Neuronal stem cell (in vitro differentiated cells): ENCODE measurements at regions not wholly inside any gene's neighbourhood (a gene's known extent, or its start where the extent isn't known, plus 50 kb on each side); places are given as distances from the start of the nearest gene placed in this dataset.

Source experiments
- DNase-seq: peaks from one replicate; pipeline ENCODE4 v3.0.0-alpha.2; 2013; ENCODE audit warnings: low spot score
- H2AFZ ChIP-seq: one replicate; pipeline ENCODE4 v1.6.1; 2013; ENCODE audit warnings: mild to moderate bottlenecking, low read length, inconsistent platforms
- H2AK5ac ChIP-seq: 2 replicates; pipeline ENCODE4 v1.6.1; 2013; ENCODE audit warnings: low read depth, mild to moderate bottlenecking, inconsistent platforms, low read length, moderate library complexity, mixed read lengths
- H2BK120ac ChIP-seq: 2 replicates; pipeline ENCODE4 v1.6.1; 2013; ENCODE audit warnings: low read depth, mild to moderate bottlenecking, inconsistent platforms, low read length, moderate library complexity, mixed read lengths
- H2BK12ac ChIP-seq: one replicate; pipeline ENCODE4 v1.6.1; 2013; ENCODE audit warnings: low read length, inconsistent platforms
- H2BK15ac ChIP-seq: 2 replicates; pipeline ENCODE4 v1.6.1; 2013; ENCODE audit warnings: mild to moderate bottlenecking, low read length, inconsistent platforms, mixed read lengths
- H2BK5ac ChIP-seq: one replicate; pipeline ENCODE4 v1.6.1; 2013; ENCODE audit warnings: inconsistent platforms, mild to moderate bottlenecking, low read length, moderate library complexity
- H3K14ac ChIP-seq: one replicate; pipeline ENCODE4 v1.6.1; 2013; ENCODE audit warnings: low read length, inconsistent platforms
- H3K18ac ChIP-seq: 2 replicates; pipeline ENCODE4 v1.6.1; 2013; ENCODE audit warnings: low read length, inconsistent platforms
- H3K23ac ChIP-seq: 2 replicates; pipeline ENCODE4 v1.6.1; 2013; ENCODE audit warnings: low read depth, mild to moderate bottlenecking, mixed read lengths, low read length, inconsistent platforms; ENCODE audit not compliant: poor library complexity
- H3K27ac ChIP-seq: replicated peaks from 3 replicates; pipeline ENCODE4 v1.5.1; 2013; ENCODE audit warnings: low read length, inconsistent platforms
- H3K27me3 ChIP-seq, 3 experiments: 2 replicates each; pipeline ENCODE4 v1.6.1; 2013; ENCODE audit warnings: low read length in 3 of 3, mild to moderate bottlenecking in 2 of 3, inconsistent platforms in 1 of 3, low read depth in 1 of 3, mixed read lengths in 1 of 3, moderate library complexity in 1 of 3; ENCODE audit not compliant: control insufficient read depth in 3 of 3, insufficient read depth in 3 of 3
- H3K36me3 ChIP-seq, 2 donors: replicated peaks in 1 of 2; 2 replicates each; pipeline ENCODE4 v1.6.1; 2013; ENCODE audit warnings: low read length in 2 of 2; ENCODE audit not compliant: control insufficient read depth in 2 of 2, insufficient read depth in 2 of 2
- H3K4ac ChIP-seq: 2 replicates; pipeline ENCODE4 v1.6.1; 2013; ENCODE audit warnings: inconsistent platforms, mild to moderate bottlenecking, low read length, moderate library complexity
- H3K4me1 ChIP-seq, 2 donors: 1 replicate in 1 of 2; 2 replicates in 1 of 2; pipeline ENCODE4 v1.6.1; 2013; ENCODE audit warnings: low read length in 2 of 2, low read depth in 1 of 2; ENCODE audit not compliant: control insufficient read depth in 2 of 2, insufficient read depth in 1 of 2
- H3K4me2 ChIP-seq: one replicate; pipeline ENCODE4 v1.6.1; 2013; ENCODE audit warnings: mild to moderate bottlenecking, low read length, inconsistent platforms; ENCODE audit not compliant: insufficient read depth, poor library complexity, severe bottlenecking
- H3K4me3 ChIP-seq, 2 donors: 2 replicates each; pipeline ENCODE4 v1.5.1; 2013; ENCODE audit warnings: low read length in 2 of 2, mild to moderate bottlenecking in 2 of 2, inconsistent platforms in 1 of 2, moderate library complexity in 1 of 2
- H3K79me1 ChIP-seq: one replicate; pipeline ENCODE4 v1.6.1; 2013; ENCODE audit warnings: low read depth, mild to moderate bottlenecking, inconsistent platforms, low read length, moderate library complexity
- H3K9ac ChIP-seq: one replicate; pipeline ENCODE4 v1.6.1; 2013; ENCODE audit warnings: mild to moderate bottlenecking, low read depth, low read length, inconsistent platforms; ENCODE audit not compliant: poor library complexity
- H3K9me3 ChIP-seq, 2 donors: replicated peaks in 1 of 2; 2 replicates each; pipeline versions ENCODE3 to v1.6.1; 2013; ENCODE audit warnings: low read length in 2 of 2, mild to moderate bottlenecking in 2 of 2, inconsistent platforms in 1 of 2, low read depth in 1 of 2, mixed read lengths in 1 of 2, moderate library complexity in 1 of 2; ENCODE audit not compliant: control insufficient read depth in 2 of 2, insufficient read depth in 1 of 2
- H4K8ac ChIP-seq: one replicate; pipeline ENCODE4 v1.6.1; 2013; ENCODE audit warnings: low read depth, mild to moderate bottlenecking, inconsistent platforms, low read length, moderate library complexity
- H4K91ac ChIP-seq: one replicate; pipeline ENCODE4 v1.6.1; 2013; ENCODE audit warnings: low read length, low read depth, mild to moderate bottlenecking, inconsistent platforms; ENCODE audit not compliant: poor library complexity
- WGBS, 2 donors: extraction: QIAGEN DNeasy Blood & Tissue Kit; methylation state at CpG; one replicate each; pipeline ENCODE4 v1.1.7; 2013; ENCODE audit warnings: missing lambda C conversion rate in 2 of 2, mixed read lengths in 1 of 2; ENCODE audit not compliant: insufficient read length in 2 of 2, insufficient replicate concordance in 1 of 2; ENCODE audit errors: extremely low coverage in 2 of 2; 5-methylcytosine and 5-hydroxymethylcytosine counted together

DNA sequence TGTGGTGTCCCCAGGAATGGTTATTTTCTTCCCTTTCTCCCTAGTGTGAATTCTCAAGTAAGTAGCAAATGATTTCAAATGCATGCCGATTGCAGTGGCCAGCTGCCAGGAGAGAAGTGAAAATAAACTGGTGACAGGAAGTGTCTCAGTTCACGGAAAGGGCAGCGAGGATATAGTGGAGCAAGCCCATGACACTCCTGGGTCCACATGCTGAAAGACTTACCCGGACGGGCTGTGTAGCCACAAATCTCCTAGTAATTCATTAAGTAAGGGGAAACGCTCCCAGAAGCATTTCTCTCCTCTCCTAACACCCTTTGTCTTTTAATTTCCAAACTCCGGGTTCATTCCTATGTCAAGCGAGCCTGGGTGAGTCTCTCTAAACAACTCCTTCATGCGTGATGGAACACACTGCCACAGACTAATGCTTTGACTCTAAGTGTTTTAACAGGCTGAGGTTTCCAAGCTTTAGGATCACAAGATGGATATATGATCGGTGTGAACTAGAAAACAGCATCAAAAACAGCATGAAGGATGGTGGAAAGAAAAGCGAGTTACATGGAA is 125.6 kb downstream of the CYP26A1 start:
- H3K4me2 ChIP-seq, result no peak overlapping the region
- H3K4ac ChIP-seq, result no peak overlapping the region
- no peak overlapping the region for H2BK12ac ChIP-seq
- no peak overlapping the region for H3K14ac ChIP-seq
- no peaks in the 10 kb centered on the region for H3K79me1 ChIP-seq
- DNase-seq, result no peak
- no peak overlapping the region for H2BK5ac ChIP-seq
- H3K27ac ChIP-seq, result no peak overlapping the region
- WGBS, 2 donors, result no CpG with 5 or more reads among the region's 11 CpGs
- no peaks in the 10 kb centered on the region for H3K27me3 ChIP-seq
- H4K8ac ChIP-seq, result no peak overlapping the region
- H3K4me1 ChIP-seq, result peaks cover 2 to 4% of the 10 kb centered on the region in 2 donors
- peak overlapping the region; percentile 70 for H2AFZ ChIP-seq
- H3K18ac ChIP-seq, result no peak overlapping the region
- no peak overlapping the region for H3K9ac ChIP-seq
- no peaks in the 10 kb centered on the region for H3K36me3 ChIP-seq
- no peak overlapping the region for H2AK5ac ChIP-seq
- H3K9me3 ChIP-seq, result no peaks in the 10 kb centered on the region
- H2BK15ac ChIP-seq, result no peak overlapping the region
- no peak overlapping the region for H4K91ac ChIP-seq
- no peak overlapping the region for H3K23ac ChIP-seq
- H2BK120ac ChIP-seq, result no peak overlapping the region
- no peak overlapping the region for H3K4me3 ChIP-seq

DNA sequence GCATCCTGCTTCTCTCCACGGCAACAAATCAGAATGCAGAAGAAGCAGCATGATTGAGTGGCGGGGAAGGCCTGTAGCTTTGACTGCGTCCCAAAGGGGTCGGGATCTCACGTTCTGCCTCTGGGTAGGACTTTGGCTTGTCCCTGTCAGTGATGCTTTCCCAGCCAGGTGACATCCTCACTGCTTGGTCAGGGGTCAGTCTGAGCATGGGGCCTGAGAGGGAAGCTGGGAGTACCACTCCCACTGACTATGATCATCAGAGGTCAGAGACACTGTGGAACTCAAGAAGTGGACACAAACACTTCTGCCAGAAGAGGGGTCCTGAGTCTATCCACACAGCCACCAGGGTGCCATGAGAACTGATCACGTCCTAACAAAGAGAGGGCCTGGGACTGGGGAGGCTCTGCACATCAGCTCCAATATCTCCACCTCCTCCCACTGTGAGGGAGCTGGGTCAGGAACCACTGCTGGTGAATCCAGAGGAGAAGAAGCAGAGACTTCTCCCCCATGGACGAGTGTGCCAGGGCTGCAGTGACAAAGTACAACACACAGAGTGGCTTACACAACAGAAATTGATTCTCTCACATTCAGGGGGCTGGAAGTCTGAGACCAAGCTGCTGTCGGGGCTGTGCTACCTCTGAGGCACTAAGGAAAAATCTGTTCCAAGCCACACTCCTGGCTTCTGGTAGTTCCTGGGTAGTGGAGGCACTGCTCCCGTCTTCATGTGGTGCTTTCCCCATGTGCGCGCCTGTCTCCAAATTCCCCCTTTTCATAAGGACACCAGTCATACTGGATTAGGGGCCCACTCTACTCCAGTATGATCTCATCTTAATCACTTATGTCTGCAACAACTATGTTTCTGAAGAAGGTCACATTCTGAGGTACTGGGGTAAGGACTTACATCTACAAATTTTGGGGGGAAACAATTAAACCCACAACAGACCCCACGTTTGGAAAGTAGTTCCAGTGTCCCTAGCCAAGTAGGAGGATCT is 131.1 kb downstream of the CYP26A1 start:
- H2BK5ac ChIP-seq, result no peak overlapping the region
- H3K9me3 ChIP-seq, result no peaks in the 10 kb centered on the region
- H3K4me2 ChIP-seq, result no peak overlapping the region
- no peak overlapping the region for H3K4me3 ChIP-seq
- no peaks in the 10 kb centered on the region for H3K36me3 ChIP-seq
- H4K91ac ChIP-seq, result no peak overlapping the region
- H2AFZ ChIP-seq, result no peak overlapping the region
- no peak overlapping the region for H3K4ac ChIP-seq
- no peaks in the 10 kb centered on the region for H3K79me1 ChIP-seq
- no peak overlapping the region for H2BK15ac ChIP-seq
- H4K8ac ChIP-seq, result no peak overlapping the region
- H2BK12ac ChIP-seq, result no peak overlapping the region
- no peak overlapping the region for H3K23ac ChIP-seq
- H3K4me1 ChIP-seq, result no peaks in the 10 kb centered on the region
- H3K9ac ChIP-seq, result no peak overlapping the region
- no peak overlapping the region for H3K27ac ChIP-seq
- H3K18ac ChIP-seq, result peak overlapping the region; percentile 15
- no peak overlapping the region for H3K14ac ChIP-seq
- no peak overlapping the region for H2BK120ac ChIP-seq
- H3K27me3 ChIP-seq, result no peaks in the 10 kb centered on the region
- DNase-seq, result no peak
- WGBS, 2 donors, result no CpG with 5 or more reads among the region's 12 CpGs
- no peak overlapping the region for H2AK5ac ChIP-seq

DNA sequence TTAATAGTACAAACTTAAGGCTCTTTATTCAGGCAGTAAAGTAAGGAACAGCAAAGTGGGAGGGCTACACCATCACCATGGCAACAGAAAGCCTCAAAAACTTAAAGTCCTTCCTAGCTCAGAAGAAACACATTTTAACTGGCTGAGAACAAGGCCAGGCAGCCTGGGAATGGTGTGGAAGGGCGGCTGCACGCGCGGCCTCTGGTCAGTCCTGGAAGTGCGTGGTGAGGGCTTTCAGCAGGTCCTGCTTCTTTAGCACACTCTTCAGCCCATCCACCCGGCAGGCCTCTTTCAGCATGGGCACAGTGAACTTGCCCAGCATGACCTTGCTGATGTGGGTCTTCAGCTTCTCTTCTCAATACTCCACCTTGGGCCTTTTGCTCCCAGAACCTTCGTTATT is 133.0 kb downstream of the CYP26A1 start:
- no peak overlapping the region for H4K91ac ChIP-seq
- no peak overlapping the region for H3K18ac ChIP-seq
- no peak overlapping the region for H3K4me2 ChIP-seq
- H4K8ac ChIP-seq, result no peak overlapping the region
- no peaks in the 10 kb centered on the region for H3K36me3 ChIP-seq
- H2BK120ac ChIP-seq, result no peak overlapping the region
- H2AFZ ChIP-seq, result no peak overlapping the region
- H3K4me1 ChIP-seq, result no peaks in the 10 kb centered on the region
- no peak overlapping the region for H3K4me3 ChIP-seq
- no peak for DNase-seq
- no peak overlapping the region for H2BK15ac ChIP-seq
- no CpG with 5 or more reads among the region's 7 CpGs for WGBS, 2 donors
- H3K79me1 ChIP-seq, result no peaks in the 10 kb centered on the region
- H3K9me3 ChIP-seq, result no peaks in the 10 kb centered on the region
- no peak overlapping the region for H2BK5ac ChIP-seq
- no peak overlapping the region for H2AK5ac ChIP-seq
- H3K4ac ChIP-seq, result no peak overlapping the region
- H2BK12ac ChIP-seq, result no peak overlapping the region
- H3K9ac ChIP-seq, result no peak overlapping the region
- no peak overlapping the region for H3K27ac ChIP-seq
- no peaks in the 10 kb centered on the region for H3K27me3 ChIP-seq
- H3K23ac ChIP-seq, result no peak overlapping the region
- H3K14ac ChIP-seq, result no peak overlapping the region

DNA sequence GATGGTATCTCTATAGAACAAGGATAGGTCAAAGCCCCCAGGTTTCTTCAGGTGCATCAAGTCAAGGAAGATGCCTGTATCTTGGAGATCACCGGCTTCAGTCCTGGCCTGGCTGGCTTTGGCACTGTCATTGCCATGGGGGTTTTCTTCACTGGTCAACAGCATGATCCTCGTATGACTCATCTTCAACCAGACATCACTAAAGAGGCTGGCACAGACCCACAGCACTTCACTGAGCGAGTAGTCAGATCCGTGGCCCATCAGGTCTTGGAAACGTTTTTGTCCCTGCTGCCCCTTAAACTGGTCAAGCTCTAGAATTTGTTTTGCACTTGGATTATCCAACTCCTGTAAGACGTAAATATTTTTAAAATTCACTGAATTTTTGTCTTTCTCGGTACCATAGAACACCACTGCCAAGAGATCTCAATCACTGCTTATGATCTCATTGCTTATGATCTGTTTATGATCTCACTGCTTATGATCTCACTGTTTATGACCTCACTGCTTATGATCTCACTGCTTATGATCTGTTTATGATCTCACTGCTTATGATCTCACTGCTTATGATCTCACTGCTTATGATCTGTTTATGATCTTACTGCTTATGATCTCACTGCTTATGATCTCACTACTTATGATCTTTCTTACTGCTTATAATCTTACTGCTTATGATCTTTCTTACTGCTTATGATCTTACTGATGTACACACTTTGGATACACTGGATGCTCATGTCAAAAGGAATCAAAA is 135.2 kb downstream of the CYP26A1 start:
- WGBS, 2 donors, result no CpG with 5 or more reads among the region's 7 CpGs
- Histone ChIP-seq H2BK5ac (no peak overlapping the region), H3K9me3 (no peaks in the 10 kb centered on the region), H2BK15ac (no peak overlapping the region), H2BK12ac (no peak overlapping the region), H3K27me3 (no peaks in the 10 kb centered on the region), H3K4me1 (no peaks in the 10 kb centered on the region), H3K4me3 (no peak overlapping the region), H4K8ac (no peak overlapping the region), H3K79me1 (no peaks in the 10 kb centered on the region), H3K14ac (no peak overlapping the region), H4K91ac (no peak overlapping the region), H2BK120ac (no peak overlapping the region), H3K9ac (no peak overlapping the region), H2AFZ (no peak overlapping the region), H2AK5ac (no peak overlapping the region), H3K4ac (no peak overlapping the region), H3K36me3 (no peaks in the 10 kb centered on the region), H3K18ac (no peak overlapping the region), H3K23ac (no peak overlapping the region), H3K27ac (no peak overlapping the region), H3K4me2 (no peak overlapping the region)
- no peak for DNase-seq
